GM18907 (cell line): ENCODE measurements at regions not wholly inside any gene's neighbourhood (a gene's known extent, or its start where the extent isn't known, plus 50 kb on each side); places are given as distances from the start of the nearest gene placed in this dataset.

Source experiments
- ATAC-seq: cut with Tn5 transposase; IDR thresholded peaks from one replicate; pipeline ENCODE4 v1.9.1; 2021; ENCODE audit warnings: mild to moderate bottlenecking, moderate library complexity; ENCODE audit not compliant: unreplicated experiment

GRCh38 chr5:73295447-73295846, 122.5 kb downstream of the TMEM174 start:
- no peak for ATAC-seq

- no peak for ATAC-seq
Observed at GRCh38 chr5:73292816-73293459, 119.9 kb downstream of the TMEM174 start.

GRCh38 chr5:73291873-73292272, 118.9 kb downstream of the TMEM174 start:
- no peak for ATAC-seq

GRCh38 chr5:73290242-73290641, 117.2 kb downstream of the TMEM174 start:
- no peak for ATAC-seq

GRCh38 chr5:73288803-73289720, 116.1 kb downstream of the TMEM174 start:
- ATAC-seq: no peak

GRCh38 chr5:73286896-73287295, 113.9 kb downstream of the TMEM174 start:
- ATAC-seq: no peak

GRCh38 chr5:73284985-73285384, 112.0 kb downstream of the TMEM174 start:
- no peak for ATAC-seq

GRCh38 chr5:73284220-73284795, 111.3 kb downstream of the TMEM174 start:
- ATAC-seq: no peak

- no peak for ATAC-seq
Observed at GRCh38 chr5:73282923-73283322, 109.9 kb downstream of the TMEM174 start.

- no peak for ATAC-seq
Observed at GRCh38 chr5:73282383-73282782, 109.4 kb downstream of the TMEM174 start.

- ATAC-seq: no peak
Observed at GRCh38 chr5:73280821-73281746, 108.1 kb downstream of the TMEM174 start.

- ATAC-seq: no peak
Observed at GRCh38 chr5:73280386-73280785, 107.4 kb downstream of the TMEM174 start.

- ATAC-seq: no peak
Observed at GRCh38 chr5:73279805-73280204, 106.8 kb downstream of the TMEM174 start.

- no peak for ATAC-seq
Observed at GRCh38 chr5:73278693-73279092, 105.7 kb downstream of the TMEM174 start.

- ATAC-seq: no peak
Observed at GRCh38 chr5:73274881-73275663, 102.1 kb downstream of the TMEM174 start.

GRCh38 chr5:73274121-73274520, 101.1 kb downstream of the TMEM174 start:
- no peak for ATAC-seq

GRCh38 chr5:73273379-73274050, 100.5 kb downstream of the TMEM174 start:
- no peak for ATAC-seq

- no peak for ATAC-seq
Observed at GRCh38 chr5:73272351-73272750, 99.4 kb downstream of the TMEM174 start.

- ATAC-seq: no peak
Observed at GRCh38 chr5:73268826-73269225, 95.8 kb downstream of the TMEM174 start.
